MM.1S (cell line): ENCODE measurements at regions not wholly inside any gene's neighbourhood (a gene's known extent, or its start where the extent isn't known, plus 50 kb on each side); places are given as distances from the start of the nearest gene placed in this dataset.

Experiments used
- DNase-seq: peaks from one replicate; pipeline ENCODE4 v3.0.0-alpha.2; 2015
- H2AFZ ChIP-seq: fragments of 300-600 bp; sonication (generic); 2 replicates; pipeline ENCODE4 v1.6.0; 2016; ENCODE audit warnings: antibody characterized with exemption, low read length
- H3F3A ChIP-seq: fragments of 300-600 bp; sonication (generic); 2 replicates; pipeline ENCODE4 v1.6.1; 2016; ENCODE audit warnings: mild to moderate bottlenecking, antibody characterized with exemption, low read length, moderate library complexity, mixed read lengths; ENCODE audit not compliant: insufficient read depth
- H3K27ac ChIP-seq: fragments of 300-600 bp; sonication (generic); 2 replicates; pipeline ENCODE4 v1.5.1; 2016; ENCODE audit warnings: mild to moderate bottlenecking, low read length
- H3K27me3 ChIP-seq: fragments of 300-600 bp; sonication (generic); replicated peaks from 2 replicates; pipeline ENCODE4 v1.6.0; 2016; ENCODE audit warnings: low read length; ENCODE audit not compliant: insufficient read depth
- H3K36me3 ChIP-seq: fragments of 300-600 bp; sonication (generic); replicated peaks from 2 replicates; pipeline ENCODE4 v1.6.1; 2016; ENCODE audit warnings: mild to moderate bottlenecking, low read length, mixed read lengths; ENCODE audit not compliant: insufficient read depth
- H3K4me1 ChIP-seq: fragments of 300-600 bp; sonication (generic); 2 replicates; pipeline ENCODE4 v1.6.1; 2016; ENCODE audit warnings: low read length, mixed read lengths
- H3K4me2 ChIP-seq: fragments of 300-600 bp; sonication (generic); 2 replicates; pipeline ENCODE4 v1.6.0; 2016; ENCODE audit warnings: low read depth, low read length
- H3K4me3 ChIP-seq: fragments of 300-600 bp; sonication (generic); 2 replicates; pipeline ENCODE4 v1.5.1; 2016; ENCODE audit warnings: low read length, mixed read lengths
- H3K79me2 ChIP-seq: fragments of 300-600 bp; sonication (generic); 2 replicates; pipeline ENCODE4 v1.6.1; 2016; ENCODE audit warnings: mixed run types, low read length, mixed read lengths
- H3K9ac ChIP-seq: fragments of 300-600 bp; sonication (generic); 2 replicates; pipeline ENCODE4 v1.6.1; 2016; ENCODE audit warnings: low read length, mixed read lengths
- H3K9me2 ChIP-seq: fragments of 300-600 bp; sonication (generic); replicated peaks from 2 replicates; pipeline ENCODE4 v1.6.1; 2016; ENCODE audit warnings: mild to moderate bottlenecking, low read length, mixed read lengths; ENCODE audit not compliant: insufficient read depth
- H3K9me3 ChIP-seq: fragments of 300-600 bp; sonication (generic); replicated peaks from 2 replicates; pipeline ENCODE4 v1.6.1; 2016; ENCODE audit warnings: mild to moderate bottlenecking, low read length, mixed read lengths; ENCODE audit not compliant: insufficient read depth
- H4K20me1 ChIP-seq: fragments of 300-600 bp; sonication (generic); 2 replicates; pipeline ENCODE4 v1.6.1; 2016; ENCODE audit warnings: mild to moderate bottlenecking, low read length, moderate library complexity, mixed read lengths; ENCODE audit not compliant: insufficient read depth
- CTCF ChIP-seq: fragments of 300-600 bp; sonication (generic); IDR thresholded peaks from 2 replicates; pipeline ENCODE4 v1.5.1; 2016; ENCODE audit warnings: antibody characterized with exemption, low read length, mixed read lengths
- EZH2 ChIP-seq: fragments of 300-600 bp; sonication (generic); optimal IDR thresholded peaks from 2 replicates; pipeline ENCODE3; 2017; ENCODE audit warnings: low read depth, mild to moderate bottlenecking, antibody characterized with exemption, low read length, mixed read lengths
- EZH2phosphoT487 ChIP-seq: fragments of 300-600 bp; sonication (generic); IDR thresholded peaks from 2 replicates; pipeline ENCODE4 v1.6.1; 2018; ENCODE audit warnings: antibody characterized with exemption, low read length

- no peak for DNase-seq
- TF ChIP-seq CTCF (no peak), EZH2phosphoT487 (no peak), EZH2 (no peak)
- no peaks in the 10 kb centered on the region for H3K9me3 ChIP-seq
These were observed 150.2 kb downstream of the DYRK2 start for GRCh38 chr12:67798768-67799167.

GRCh38 chr12:67802731-67803130 is 154.2 kb downstream of the DYRK2 start:
- Histone ChIP-seq H3K4me3 (no peak overlapping the region), H2AFZ (no peak overlapping the region), H3K27ac (no peak overlapping the region), H3K27me3 (no peaks in the 10 kb centered on the region), H3K4me1 (peaks cover 21% of the 10 kb centered on the region), H3K36me3 (no peaks in the 10 kb centered on the region), H4K20me1 (no peaks in the 10 kb centered on the region), H3K9ac (no peak overlapping the region), H3K9me3 (no peaks in the 10 kb centered on the region), H3F3A (peaks cover 14% of the 10 kb centered on the region; the same call in 1 of the 2 replicates), H3K4me2 (no peak overlapping the region), H3K79me2 (no peaks in the 10 kb centered on the region), H3K9me2 (no peaks in the 10 kb centered on the region)
- DNase-seq = no peak
- TF ChIP-seq EZH2 = no peak
- TF ChIP-seq EZH2phosphoT487 = no peak
- no peak for TF ChIP-seq CTCF

More at GRCh38 chr12:67798768-67799167, 150.2 kb downstream of the DYRK2 start:
- H3K9me2 ChIP-seq = no peaks in the 10 kb centered on the region
- H3K4me2 ChIP-seq = no peak overlapping the region
- H3K36me3 ChIP-seq = no peaks in the 10 kb centered on the region
- no peak overlapping the region for H3K9ac ChIP-seq
- H3K27ac ChIP-seq = no peak overlapping the region
- H2AFZ ChIP-seq = no peak overlapping the region
- H3K4me1 ChIP-seq = peaks cover 7% of the 10 kb centered on the region
- no peak overlapping the region for H3K4me3 ChIP-seq
- 0 out of 2 replicates have a peak, but pooled peaks cover 3% of the 10 kb centered on the region for H3F3A ChIP-seq
- H4K20me1 ChIP-seq = no peaks in the 10 kb centered on the region
- no peaks in the 10 kb centered on the region for H3K79me2 ChIP-seq
- H3K27me3 ChIP-seq = no peaks in the 10 kb centered on the region

- Histone ChIP-seq H3K36me3 (no peaks in the 10 kb centered on the region), H3K4me2 (0 out of 2 replicates have a peak overlapping the region, but pooled peaks have one; percentile 23), H3K4me1 (peaks cover 21% of the 10 kb centered on the region), H3K27me3 (no peaks in the 10 kb centered on the region), H3K4me3 (no peak overlapping the region), H3K79me2 (no peaks in the 10 kb centered on the region), H3K9me2 (no peaks in the 10 kb centered on the region), H3K27ac (no peak overlapping the region), H4K20me1 (no peaks in the 10 kb centered on the region), H3K9me3 (no peaks in the 10 kb centered on the region), H3K9ac (no peak overlapping the region), H3F3A (peaks cover 14% of the 10 kb centered on the region; the same call in 1 of the 2 replicates), H2AFZ (no peak overlapping the region)
- TF ChIP-seq CTCF = no peak
- no peak for TF ChIP-seq EZH2
- no peak for TF ChIP-seq EZH2phosphoT487
- no peak for DNase-seq
These were observed 154.9 kb downstream of the DYRK2 start for GRCh38 chr12:67803278-67803993.
